Vagina (tissue), 2 donors: ENCODE measurements at regions not wholly inside any gene's neighbourhood (a gene's known extent, or its start where the extent isn't known, plus 50 kb on each side); places are given as distances from the start of the nearest gene placed in this dataset.

ENCODE experiments used
- POLR2AphosphoS5 ChIP-seq, 2 donors: sonication (generic); formaldehyde crosslinking; IDR thresholded peaks; one replicate each; pipeline ENCODE4 v1.9.0; 2017; ENCODE audit warnings: antibody characterized with exemption in 2 of 2, mild to moderate bottlenecking in 2 of 2, low read depth in 1 of 2; ENCODE audit not compliant: insufficient read depth in 1 of 2
- TF ChIP-seq, protein P1 (sequence below), 3 experiments: fragments of 450-650 bp in 2 of 3; fragments of 200-600 bp in 1 of 3; sonication (generic) in 1 of 3; IDR thresholded peaks; one replicate each; pipeline ENCODE4 v1.5.1; 2017 to 2019; ENCODE audit warnings: antibody characterized with exemption in 3 of 3, mild to moderate bottlenecking in 2 of 3, moderate library complexity in 2 of 3

DNA sequence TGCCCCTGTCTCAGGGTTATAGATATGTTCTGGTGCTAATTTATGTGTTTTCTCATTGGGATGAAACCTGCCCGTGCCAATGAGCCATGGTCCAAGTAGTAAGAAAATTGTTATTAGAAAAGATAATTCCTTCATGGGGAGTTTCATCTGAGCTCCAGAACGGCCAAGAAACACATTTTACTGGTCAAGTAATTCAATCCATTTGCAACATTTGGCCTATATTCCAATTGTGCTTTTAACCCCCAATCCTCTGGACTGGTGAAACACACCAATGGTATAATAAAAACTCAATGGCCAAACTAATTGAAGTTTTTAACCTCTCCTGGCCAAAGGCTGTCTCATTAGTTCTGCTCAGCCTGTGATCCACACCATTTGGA lies 53.7 kb upstream of the XCR1 start:
- no peak for TF ChIP-seq POLR2AphosphoS5 (IDR thresholded peaks at IDR 0.05; ENCODE audit: insufficient read depth in 1 of 2, low read depth in 1 of 2)
- TF ChIP-seq, protein P1, sequence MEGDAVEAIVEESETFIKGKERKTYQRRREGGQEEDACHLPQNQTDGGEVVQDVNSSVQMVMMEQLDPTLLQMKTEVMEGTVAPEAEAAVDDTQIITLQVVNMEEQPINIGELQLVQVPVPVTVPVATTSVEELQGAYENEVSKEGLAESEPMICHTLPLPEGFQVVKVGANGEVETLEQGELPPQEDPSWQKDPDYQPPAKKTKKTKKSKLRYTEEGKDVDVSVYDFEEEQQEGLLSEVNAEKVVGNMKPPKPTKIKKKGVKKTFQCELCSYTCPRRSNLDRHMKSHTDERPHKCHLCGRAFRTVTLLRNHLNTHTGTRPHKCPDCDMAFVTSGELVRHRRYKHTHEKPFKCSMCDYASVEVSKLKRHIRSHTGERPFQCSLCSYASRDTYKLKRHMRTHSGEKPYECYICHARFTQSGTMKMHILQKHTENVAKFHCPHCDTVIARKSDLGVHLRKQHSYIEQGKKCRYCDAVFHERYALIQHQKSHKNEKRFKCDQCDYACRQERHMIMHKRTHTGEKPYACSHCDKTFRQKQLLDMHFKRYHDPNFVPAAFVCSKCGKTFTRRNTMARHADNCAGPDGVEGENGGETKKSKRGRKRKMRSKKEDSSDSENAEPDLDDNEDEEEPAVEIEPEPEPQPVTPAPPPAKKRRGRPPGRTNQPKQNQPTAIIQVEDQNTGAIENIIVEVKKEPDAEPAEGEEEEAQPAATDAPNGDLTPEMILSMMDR (IDR thresholded peaks at IDR 0.05) = no peak
